Endothelial cell of umbilical vein (primary cell): ENCODE measurements at regions not wholly inside any gene's neighbourhood (a gene's known extent, or its start where the extent isn't known, plus 50 kb on each side); places are given as distances from the start of the nearest gene placed in this dataset.

ENCODE experiments used
- BruUV-seq: library from RNA; stranded (reverse); fragments of 400-500 nt; replicated peaks from 2 replicates; lab custom pipeline; 2021; lab: Mats Ljungman, UMichigan
- CTCF ChIA-PET: fragments of 300-600, 350-600 bp; sonication (Branson Sonifier 250); formaldehyde crosslinking; loops from one replicate; lab custom pipeline; 2021; ENCODE audit warnings: antibody characterized with exemption, inconsistent platforms; lab: Charles Lee
- POLR2A ChIA-PET: fragments of 300-600, 350-600 bp; sonication (Branson Sonifier 250); formaldehyde crosslinking; loops from one replicate; lab custom pipeline; 2021; ENCODE audit warnings: antibody characterized with exemption, inconsistent platforms; lab: Charles Lee
- DNase-seq: peaks from one replicate; pipeline ENCODE4 v3.0.0-alpha.2; 2011; ENCODE audit warnings: low read depth, low spot score
- FAIRE-seq: peaks from 2 replicates; lab custom pipeline; 2011; peaks lifted over from hg19 to GRCh38; lab: Jason Lieb, UNC
- H2AFZ ChIP-seq: 2 replicates; pipeline ENCODE4 v1.6.0; 2012; ENCODE audit warnings: low read depth, low read length, control low read depth, inconsistent platforms
- H3K27ac ChIP-seq: 2 replicates; pipeline ENCODE4 v1.5.1; 2011; ENCODE audit warnings: low read depth, mild to moderate bottlenecking, control low read depth, low read length, moderate library complexity; ENCODE audit not compliant: insufficient read depth
- H3K27me3 ChIP-seq, 2 experiments: 2 replicates each; pipeline versions ENCODE4 v1.6.0 to v1.6.1; 2011; ENCODE audit warnings: low read length in 2 of 2, mixed read lengths in 1 of 2; ENCODE audit not compliant: control insufficient read depth in 2 of 2, insufficient read depth in 2 of 2
- H3K36me3 ChIP-seq, 2 experiments: 2 replicates in 1 of 2; 3 replicates in 1 of 2; pipeline ENCODE4 v1.5.1; 2011; ENCODE audit warnings: low read length in 2 of 2, mild to moderate bottlenecking in 1 of 2, moderate library complexity in 1 of 2; ENCODE audit not compliant: control insufficient read depth in 2 of 2, insufficient read depth in 2 of 2; ENCODE audit errors: extremely low read depth in 1 of 2
- H3K4me1 ChIP-seq: 3 replicates; pipeline ENCODE4 v1.5.1; 2011; ENCODE audit warnings: mild to moderate bottlenecking, low read length; ENCODE audit not compliant: control insufficient read depth, insufficient read depth; ENCODE audit errors: extremely low read depth
- H3K4me2 ChIP-seq: 2 replicates; pipeline ENCODE4 v1.6.1; 2011; ENCODE audit warnings: low read length, control low read depth, mixed read lengths; ENCODE audit not compliant: insufficient read depth
- H3K4me3 ChIP-seq, 3 experiments: fragments of 200-600 bp in 1 of 3; sonication (generic), shearing (Covaris generic) in 1 of 3; replicated peaks in 1 of 3; 2 replicates each; pipeline ENCODE4 v1.5.1; 2011 to 2016; ENCODE audit warnings: control low read depth in 3 of 3, low read length in 3 of 3, mild to moderate bottlenecking in 2 of 3, inconsistent platforms in 1 of 3, low read depth in 1 of 3, moderate library complexity in 1 of 3; ENCODE audit not compliant: insufficient read depth in 1 of 3
- H3K79me2 ChIP-seq: 2 replicates; pipeline ENCODE4 v1.6.0; 2012; ENCODE audit warnings: low read length, inconsistent platforms; ENCODE audit not compliant: control insufficient read depth, insufficient read depth
- H3K9ac ChIP-seq: replicated peaks from 2 replicates; pipeline ENCODE3; 2011; ENCODE audit warnings: low read length, control low read depth; ENCODE audit not compliant: insufficient read depth; ENCODE audit errors: extremely low read depth
- H3K9me1 ChIP-seq: replicated peaks from 3 replicates; pipeline ENCODE4 v1.6.0; 2011; ENCODE audit warnings: mild to moderate bottlenecking, low read length; ENCODE audit not compliant: control insufficient read depth, insufficient read depth; ENCODE audit errors: extremely low read depth
- H3K9me3 ChIP-seq: replicated peaks from 2 replicates; pipeline ENCODE4 v1.5.1; 2012; ENCODE audit warnings: low read length, inconsistent platforms; ENCODE audit not compliant: control insufficient read depth, insufficient read depth
- H4K20me1 ChIP-seq: replicated peaks from 2 replicates; pipeline ENCODE3; 2011; ENCODE audit warnings: mild to moderate bottlenecking, low read length; ENCODE audit not compliant: control insufficient read depth, insufficient read depth; ENCODE audit errors: extremely low read depth
- EZH2 ChIP-seq: IDR thresholded peaks from 2 replicates; pipeline ENCODE4 v1.6.1; 2012; ENCODE audit warnings: borderline replicate concordance, low read depth, mild to moderate bottlenecking, moderate library complexity, low read length, inconsistent platforms; ENCODE audit not compliant: severe bottlenecking
- FOS ChIP-seq: IDR thresholded peaks from 2 replicates; pipeline ENCODE4 v1.6.1; 2011; ENCODE audit warnings: mild to moderate bottlenecking, low read length, moderate library complexity, borderline replicate concordance; ENCODE audit not compliant: insufficient read depth
- GATA2 ChIP-seq: IDR thresholded peaks from 2 replicates; pipeline ENCODE4 v1.7.0; 2011; ENCODE audit warnings: low read depth, mild to moderate bottlenecking, moderate library complexity, mixed read lengths, low read length; ENCODE audit not compliant: insufficient read length, insufficient read depth
- JUN ChIP-seq: IDR thresholded peaks from 2 replicates; pipeline ENCODE4 v1.6.1; 2011; ENCODE audit warnings: borderline replicate concordance, low read depth; ENCODE audit not compliant: insufficient read length, insufficient read depth
- MYC ChIP-seq: IDR thresholded peaks from one replicate; pipeline ENCODE4 v1.6.1; 2011; ENCODE audit warnings: mild to moderate bottlenecking, low read depth, low read length
- POLR2A ChIP-seq: IDR thresholded peaks from 2 replicates; pipeline ENCODE4 v1.6.1; 2012; ENCODE audit warnings: low read depth, mild to moderate bottlenecking, control low read depth, low read length
- POLR2AphosphoS5 ChIP-seq: IDR thresholded peaks from 2 replicates; pipeline ENCODE4 v1.6.1; 2012; ENCODE audit warnings: low read depth, mild to moderate bottlenecking, control low read depth, low read length, moderate library complexity; ENCODE audit not compliant: insufficient read depth
- dilution Hi-C: fragments of 300-500 bp; cut with MboI; formaldehyde crosslinking; loops from one replicate; pipeline ENCODE4 v1.15.0; 2019; ENCODE audit warnings: low sequenced_read_pairs; ENCODE audit not compliant: extremely low pct_ligation_motif_present
- intact Hi-C: fragments of 100-400 bp; cut with micrococcal nuclease; formaldehyde crosslinking; loops from one replicate; pipeline ENCODE4 v1.10.0; 2022
- TF ChIP-seq, protein P1 (sequence below): IDR thresholded peaks from 2 replicates; pipeline ENCODE4 v1.6.1; 2011; ENCODE audit not compliant: insufficient read depth, insufficient read length
- TF ChIP-seq, protein P2 (sequence below), 2 donors: IDR thresholded peaks; 1 replicate in 1 of 2; 2 replicates in 1 of 2; pipeline ENCODE4 v1.5.1; 2011; ENCODE audit warnings: low read length in 2 of 2, mild to moderate bottlenecking in 2 of 2, moderate library complexity in 2 of 2, control low read depth in 1 of 2, inconsistent platforms in 1 of 2, low read depth in 1 of 2; ENCODE audit not compliant: insufficient read depth in 1 of 2; ENCODE audit errors: extremely low read depth in 1 of 2

DNA sequence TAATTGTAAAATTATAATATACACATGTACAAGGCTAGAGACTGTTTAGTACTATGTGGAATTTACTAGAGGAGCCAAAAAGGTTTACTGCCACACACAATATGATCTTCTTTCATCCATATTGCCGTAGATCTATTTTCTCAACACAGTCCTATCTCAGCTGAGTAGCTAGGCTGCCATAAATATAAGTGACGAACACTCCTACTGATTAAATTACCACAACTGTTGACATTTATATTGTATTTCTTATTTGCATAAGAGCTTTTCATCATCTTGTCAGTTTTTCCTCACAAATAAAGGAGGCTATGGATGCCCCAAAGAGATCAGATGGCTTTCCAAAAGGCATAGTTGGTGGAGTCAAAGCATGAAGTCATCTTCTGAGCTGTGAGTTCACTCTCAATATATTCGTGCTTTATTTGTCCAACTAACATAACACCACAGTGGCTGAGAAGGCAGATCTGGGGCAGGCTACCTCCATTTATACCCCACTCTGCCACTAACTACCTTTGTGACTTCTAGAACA is 78.6 kb downstream of the CCDC59 start:
- ChIA-PET POLR2A (no interaction called here), CTCF (no interaction called here)
- TF ChIP-seq FOS (no peak), JUN (no peak), MYC (no peak), POLR2A (no peak), GATA2 (no peak), EZH2 (no peak), POLR2AphosphoS5 (no peak)
- TF ChIP-seq, protein P1, sequence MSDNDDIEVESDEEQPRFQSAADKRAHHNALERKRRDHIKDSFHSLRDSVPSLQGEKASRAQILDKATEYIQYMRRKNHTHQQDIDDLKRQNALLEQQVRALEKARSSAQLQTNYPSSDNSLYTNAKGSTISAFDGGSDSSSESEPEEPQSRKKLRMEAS: no peak
- TF ChIP-seq, protein P2, sequence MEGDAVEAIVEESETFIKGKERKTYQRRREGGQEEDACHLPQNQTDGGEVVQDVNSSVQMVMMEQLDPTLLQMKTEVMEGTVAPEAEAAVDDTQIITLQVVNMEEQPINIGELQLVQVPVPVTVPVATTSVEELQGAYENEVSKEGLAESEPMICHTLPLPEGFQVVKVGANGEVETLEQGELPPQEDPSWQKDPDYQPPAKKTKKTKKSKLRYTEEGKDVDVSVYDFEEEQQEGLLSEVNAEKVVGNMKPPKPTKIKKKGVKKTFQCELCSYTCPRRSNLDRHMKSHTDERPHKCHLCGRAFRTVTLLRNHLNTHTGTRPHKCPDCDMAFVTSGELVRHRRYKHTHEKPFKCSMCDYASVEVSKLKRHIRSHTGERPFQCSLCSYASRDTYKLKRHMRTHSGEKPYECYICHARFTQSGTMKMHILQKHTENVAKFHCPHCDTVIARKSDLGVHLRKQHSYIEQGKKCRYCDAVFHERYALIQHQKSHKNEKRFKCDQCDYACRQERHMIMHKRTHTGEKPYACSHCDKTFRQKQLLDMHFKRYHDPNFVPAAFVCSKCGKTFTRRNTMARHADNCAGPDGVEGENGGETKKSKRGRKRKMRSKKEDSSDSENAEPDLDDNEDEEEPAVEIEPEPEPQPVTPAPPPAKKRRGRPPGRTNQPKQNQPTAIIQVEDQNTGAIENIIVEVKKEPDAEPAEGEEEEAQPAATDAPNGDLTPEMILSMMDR (IDR thresholded peaks at IDR 0.05; ENCODE audit: extremely low read depth in 1 of 2, insufficient read depth in 1 of 2, low read depth in 1 of 2, low read length in 2 of 2): no peak
- DNase-seq: no peak
- no peak for FAIRE-seq
- BruUV-seq: no TSS peak
- Histone ChIP-seq H3K9ac (no peak overlapping the region), H3K27me3 (no peaks in the 10 kb centered on the region), H3K79me2 (no peaks in the 10 kb centered on the region), H3K4me3 (no peak overlapping the region), H4K20me1 (no peaks in the 10 kb centered on the region), H3K27ac (no peak overlapping the region), H3K4me1 (no peaks in the 10 kb centered on the region), H3K9me1 (no peaks in the 10 kb centered on the region), H2AFZ (no peak overlapping the region), H3K36me3 (no peaks in the 10 kb centered on the region), H3K4me2 (no peak overlapping the region), H3K9me3 (no peaks in the 10 kb centered on the region)
- dilution Hi-C loops (no loop called here), intact Hi-C loops (no loop called here)
